ENCODE measurements at regions not wholly inside any gene's neighbourhood (a gene's known extent, or its start where the extent isn't known, plus 50 kb on each side); places are given as distances from the start of the nearest gene placed in this dataset.

- Histone ChIP-seq H3K9me3 (ENCODE audit: low read length) (no peaks in the 10 kb centered on the region), H3K4me2 (ENCODE audit: low read length) (no peak overlapping the region), H3K27me3 (ENCODE audit: insufficient read depth, low read depth, low read length) (no peaks in the 10 kb centered on the region), H3K9me2 (ENCODE audit: insufficient read depth, low read length) (no peaks in the 10 kb centered on the region), H3K4me3 (ENCODE audit: low read length) (no peak overlapping the region), H3K79me2 (replicated peaks; ENCODE audit: insufficient read depth, low read length) (no peaks in the 10 kb centered on the region), H3F3A (ENCODE audit: insufficient read depth, low read length, poor library complexity, severe bottlenecking) (no peaks in the 10 kb centered on the region), H3K36me3 (ENCODE audit: insufficient read depth, low read length) (no peaks in the 10 kb centered on the region), H2AFZ (ENCODE audit: low read depth, low read length) (no peak overlapping the region), H3K9ac (ENCODE audit: low read length) (no peak overlapping the region), H3K27ac (ENCODE audit: low read length) (no peak overlapping the region), H4K20me1 (ENCODE audit: insufficient read depth) (no peaks in the 10 kb centered on the region)
- no peak for TF ChIP-seq CTCF (IDR thresholded peaks at IDR 0.05; ENCODE audit: poor library complexity, severe bottlenecking)
- no peak for TF ChIP-seq MXI1 (conservative IDR thresholded peaks at IDR 0.05; ENCODE audit: poor library complexity, severe bottlenecking)
- no peak for TF ChIP-seq POLR2AphosphoS5 (IDR thresholded peaks at IDR 0.05)
- no peak for TF ChIP-seq EP300 (conservative IDR thresholded peaks at IDR 0.05; ENCODE audit: poor library complexity, severe bottlenecking)
- no peak for TF ChIP-seq TAF1 (IDR thresholded peaks at IDR 0.05; ENCODE audit: low read depth)
- TF ChIP-seq RAD21 (conservative IDR thresholded peaks at IDR 0.05): no peak
- TF ChIP-seq EZH2 (IDR thresholded peaks at IDR 0.05; ENCODE audit: borderline replicate concordance, insufficient read depth, low read length, poor library complexity, severe bottlenecking): no peak
- TF ChIP-seq REST (IDR thresholded peaks at IDR 0.05; ENCODE audit: borderline replicate concordance): no peak
- TF ChIP-seq SMC3 (conservative IDR thresholded peaks at IDR 0.05; ENCODE audit: poor library complexity): no peak
Observed at GRCh38 chr2:133838642-133839365, 270.5 kb upstream of the NCKAP5 start.

GRCh38 chr2:133839677-133840076, 271.4 kb upstream of the NCKAP5 start:
- H3K4me3 ChIP-seq (ENCODE audit: low read length): no peak overlapping the region
- H3K27ac ChIP-seq (ENCODE audit: low read length): no peak overlapping the region
- no peaks in the 10 kb centered on the region for H3K9me3 ChIP-seq (ENCODE audit: low read length)
- no peaks in the 10 kb centered on the region for H3F3A ChIP-seq (ENCODE audit: insufficient read depth, low read length, poor library complexity, severe bottlenecking)
- no peaks in the 10 kb centered on the region for H3K36me3 ChIP-seq (ENCODE audit: insufficient read depth, low read length)
- H3K9me2 ChIP-seq (ENCODE audit: insufficient read depth, low read length): no peaks in the 10 kb centered on the region
- H2AFZ ChIP-seq (ENCODE audit: low read depth, low read length): no peak overlapping the region
- no peaks in the 10 kb centered on the region for H4K20me1 ChIP-seq (ENCODE audit: insufficient read depth)
- TF ChIP-seq MXI1 (conservative IDR thresholded peaks at IDR 0.05; ENCODE audit: poor library complexity, severe bottlenecking) (no peak), RAD21 (conservative IDR thresholded peaks at IDR 0.05) (no peak), EZH2 (IDR thresholded peaks at IDR 0.05; ENCODE audit: borderline replicate concordance, insufficient read depth, low read length, poor library complexity, severe bottlenecking) (no peak), TAF1 (IDR thresholded peaks at IDR 0.05; ENCODE audit: low read depth) (no peak), SMC3 (conservative IDR thresholded peaks at IDR 0.05; ENCODE audit: poor library complexity) (no peak), REST (IDR thresholded peaks at IDR 0.05; ENCODE audit: borderline replicate concordance) (no peak), POLR2AphosphoS5 (IDR thresholded peaks at IDR 0.05) (no peak), EP300 (conservative IDR thresholded peaks at IDR 0.05; ENCODE audit: poor library complexity, severe bottlenecking) (no peak), CTCF (IDR thresholded peaks at IDR 0.05; ENCODE audit: poor library complexity, severe bottlenecking) (no peak)
- H3K79me2 ChIP-seq (replicated peaks; ENCODE audit: insufficient read depth, low read length): no peaks in the 10 kb centered on the region
- H3K4me2 ChIP-seq (ENCODE audit: low read length): no peak overlapping the region
- H3K9ac ChIP-seq (ENCODE audit: low read length): no peak overlapping the region
- H3K27me3 ChIP-seq (ENCODE audit: insufficient read depth, low read depth, low read length): no peaks in the 10 kb centered on the region
